ENCODE measurements at regions not wholly inside any gene's neighbourhood (a gene's known extent, or its start where the extent isn't known, plus 50 kb on each side); places are given as distances from the start of the nearest gene placed in this dataset.

DNA sequence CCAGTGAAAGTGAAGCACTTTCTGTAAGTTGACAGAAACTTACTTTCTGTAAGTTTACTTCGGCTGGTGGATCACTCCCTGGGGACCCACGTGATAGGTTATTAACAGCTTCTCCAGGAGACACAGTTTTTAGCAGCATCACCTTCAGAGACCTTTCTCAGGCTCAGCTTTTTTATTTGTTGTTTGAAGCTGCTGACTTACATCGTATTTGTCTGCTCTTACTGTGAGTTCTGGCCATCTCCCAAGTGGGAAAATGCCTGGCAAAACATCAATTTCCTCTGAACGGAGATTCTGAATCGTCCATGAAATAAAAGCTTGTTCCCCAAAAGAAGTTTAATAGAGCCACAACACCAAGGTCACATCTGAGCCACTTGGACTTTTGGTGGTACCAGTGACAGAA, 178.7 kb upstream of the PODXL start:
- Histone ChIP-seq H3K36me3 (ENCODE audit: insufficient read depth, low read length) (no peaks in the 10 kb centered on the region), H3K27ac (ENCODE audit: low read depth in 1 of 2, low read length in 2 of 2) (no peak overlapping the region), H3K4me1 (ENCODE audit: insufficient read depth, low read length) (no peaks in the 10 kb centered on the region), H3K9me3 (ENCODE audit: control insufficient read depth in 1 of 2, insufficient read depth in 1 of 2, low read length in 2 of 2) (peaks cover 0 to under 1% of the 10 kb centered on the region in 2 experiments), H3K27me3 (ENCODE audit: control insufficient read depth in 1 of 2, insufficient read depth in 2 of 2, low read length in 2 of 2) (peaks cover 4 to 16% of the 10 kb centered on the region in 2 experiments), H3K4me3 (ENCODE audit: low read length) (no peak overlapping the region)
- CTCF ChIA-PET: no interaction called here
- Mint-ChIP-seq H3K27me3 (peaks cover 45% of the 10 kb centered on the region), H3K36me3 (ENCODE audit: low read depth) (no peaks in the 10 kb centered on the region), H3K27ac (no peak overlapping the region), H3K9me3 (no peaks in the 10 kb centered on the region), H3K4me1 (ENCODE audit: low read depth) (no peaks in the 10 kb centered on the region), H3K4me3 (no peak overlapping the region)
- intact Hi-C loops (cut with DNase I, micrococcal nuclease): no loop called here
- POLR2A ChIA-PET: no interaction called here
- ATAC-seq (ENCODE audit: poor library complexity) (no peak), DNase-seq (no peak)
- TF ChIP-seq, protein P1, sequence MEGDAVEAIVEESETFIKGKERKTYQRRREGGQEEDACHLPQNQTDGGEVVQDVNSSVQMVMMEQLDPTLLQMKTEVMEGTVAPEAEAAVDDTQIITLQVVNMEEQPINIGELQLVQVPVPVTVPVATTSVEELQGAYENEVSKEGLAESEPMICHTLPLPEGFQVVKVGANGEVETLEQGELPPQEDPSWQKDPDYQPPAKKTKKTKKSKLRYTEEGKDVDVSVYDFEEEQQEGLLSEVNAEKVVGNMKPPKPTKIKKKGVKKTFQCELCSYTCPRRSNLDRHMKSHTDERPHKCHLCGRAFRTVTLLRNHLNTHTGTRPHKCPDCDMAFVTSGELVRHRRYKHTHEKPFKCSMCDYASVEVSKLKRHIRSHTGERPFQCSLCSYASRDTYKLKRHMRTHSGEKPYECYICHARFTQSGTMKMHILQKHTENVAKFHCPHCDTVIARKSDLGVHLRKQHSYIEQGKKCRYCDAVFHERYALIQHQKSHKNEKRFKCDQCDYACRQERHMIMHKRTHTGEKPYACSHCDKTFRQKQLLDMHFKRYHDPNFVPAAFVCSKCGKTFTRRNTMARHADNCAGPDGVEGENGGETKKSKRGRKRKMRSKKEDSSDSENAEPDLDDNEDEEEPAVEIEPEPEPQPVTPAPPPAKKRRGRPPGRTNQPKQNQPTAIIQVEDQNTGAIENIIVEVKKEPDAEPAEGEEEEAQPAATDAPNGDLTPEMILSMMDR (IDR thresholded peaks at IDR 0.05): no peak

DNA sequence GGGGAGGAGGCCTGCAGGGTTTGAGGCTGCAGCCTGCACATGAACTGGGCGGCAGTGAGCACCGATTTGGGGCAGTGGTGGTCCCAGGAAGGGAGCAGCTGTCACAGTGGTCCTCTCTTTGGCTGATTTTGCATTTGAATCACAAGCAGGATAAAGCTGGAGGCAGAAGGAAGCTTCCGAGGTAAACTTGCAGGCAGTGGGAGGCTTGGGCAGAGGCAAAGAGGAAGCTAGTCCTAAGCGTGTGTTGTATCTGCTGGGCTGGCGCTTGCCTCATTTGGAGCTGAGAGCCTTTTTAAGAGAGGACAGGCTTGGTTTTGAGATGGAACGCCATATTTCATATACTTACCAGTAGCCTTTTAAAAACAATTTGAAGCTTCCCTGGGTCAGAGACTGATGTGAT, 177.2 kb upstream of the PODXL start:
- H3K4me1 Mint-ChIP-seq (ENCODE audit: low read depth): no peaks in the 10 kb centered on the region
- DNase-seq (no peak), ATAC-seq (ENCODE audit: poor library complexity) (no peak)
- Histone ChIP-seq H3K27ac (ENCODE audit: low read depth in 1 of 2, low read length in 2 of 2) (no peak overlapping the region), H3K27me3 (ENCODE audit: control insufficient read depth in 1 of 2, insufficient read depth in 2 of 2, low read length in 2 of 2) (peaks cover 4 to 16% of the 10 kb centered on the region in 2 experiments), H3K4me3 (ENCODE audit: low read length) (no peak overlapping the region), H3K4me1 (ENCODE audit: insufficient read depth, low read length) (no peaks in the 10 kb centered on the region), H3K9me3 (ENCODE audit: control insufficient read depth in 1 of 2, insufficient read depth in 1 of 2, low read length in 2 of 2) (peaks cover 0 to 11% of the 10 kb centered on the region in 2 experiments), H3K36me3 (ENCODE audit: insufficient read depth, low read length) (no peaks in the 10 kb centered on the region)
- TF ChIP-seq, protein P1 (IDR thresholded peaks at IDR 0.05): no peak
- intact Hi-C loops (cut with DNase I, micrococcal nuclease): no loop called here
- CTCF ChIA-PET: no interaction called here
- peaks cover 38% of the 10 kb centered on the region for H3K27me3 Mint-ChIP-seq
- H3K36me3 Mint-ChIP-seq (ENCODE audit: low read depth): no peaks in the 10 kb centered on the region
- no peak overlapping the region for H3K4me3 Mint-ChIP-seq
- no peak overlapping the region for H3K27ac Mint-ChIP-seq
- POLR2A ChIA-PET: no interaction called here
- peaks cover 2% of the 10 kb centered on the region for H3K9me3 Mint-ChIP-seq

GRCh38 chr7:131727189-131727588, 170.8 kb upstream of the PODXL start:
- CTCF ChIA-PET: no interaction called here
- peaks cover 2% of the 10 kb centered on the region for H3K9me3 Mint-ChIP-seq
- H3K36me3 ChIP-seq (ENCODE audit: insufficient read depth, low read length): no peaks in the 10 kb centered on the region
- POLR2A ChIA-PET: no interaction called here
- TF ChIP-seq, protein P1 (IDR thresholded peaks at IDR 0.05): no peak
- H3K27me3 ChIP-seq (ENCODE audit: control insufficient read depth in 1 of 2, insufficient read depth in 2 of 2, low read length in 2 of 2): peaks cover 4 to 7% of the 10 kb centered on the region in 2 experiments
- peaks cover 7% of the 10 kb centered on the region for H3K27me3 Mint-ChIP-seq
- no peak overlapping the region for H3K27ac Mint-ChIP-seq
- ATAC-seq (ENCODE audit: poor library complexity) (no peak), DNase-seq (no peak)
- H3K4me3 ChIP-seq (ENCODE audit: low read length): no peak overlapping the region
- H3K9me3 ChIP-seq (ENCODE audit: control insufficient read depth in 1 of 2, insufficient read depth in 1 of 2, low read length in 2 of 2): peaks cover 0 to 11% of the 10 kb centered on the region in 2 experiments
- intact Hi-C loops (cut with DNase I, micrococcal nuclease): no loop called here
- H3K27ac ChIP-seq (ENCODE audit: low read depth in 1 of 2, low read length in 2 of 2): no peak overlapping the region
- H3K4me3 Mint-ChIP-seq: no peak overlapping the region
- no peaks in the 10 kb centered on the region for H3K4me1 ChIP-seq (ENCODE audit: insufficient read depth, low read length)
- H3K4me1 Mint-ChIP-seq (ENCODE audit: low read depth): no peaks in the 10 kb centered on the region
- no peaks in the 10 kb centered on the region for H3K36me3 Mint-ChIP-seq (ENCODE audit: low read depth)
